HL-60 (cell line): ENCODE measurements at regions not wholly inside any gene's neighbourhood (a gene's known extent, or its start where the extent isn't known, plus 50 kb on each side); places are given as distances from the start of the nearest gene placed in this dataset.

ENCODE experiments used
- GABPA ChIP-seq: IDR thresholded peaks from 2 replicates; pipeline ENCODE4 v1.6.1; 2012; ENCODE audit warnings: low read depth
- POLR2AphosphoS5 ChIP-seq: IDR thresholded peaks from 2 replicates; pipeline ENCODE4 v1.6.1; 2012; ENCODE audit warnings: low read depth
- TF ChIP-seq, protein P1 (sequence below): IDR thresholded peaks from one replicate; pipeline ENCODE4 v1.5.1; 2011; ENCODE audit warnings: low read length, control low read depth, inconsistent platforms; ENCODE audit not compliant: insufficient read depth
- TF ChIP-seq, protein P2 (sequence below): IDR thresholded peaks from 2 replicates; pipeline ENCODE4 v1.6.1; 2012; ENCODE audit warnings: low read depth; ENCODE audit not compliant: insufficient replicate concordance

DNA sequence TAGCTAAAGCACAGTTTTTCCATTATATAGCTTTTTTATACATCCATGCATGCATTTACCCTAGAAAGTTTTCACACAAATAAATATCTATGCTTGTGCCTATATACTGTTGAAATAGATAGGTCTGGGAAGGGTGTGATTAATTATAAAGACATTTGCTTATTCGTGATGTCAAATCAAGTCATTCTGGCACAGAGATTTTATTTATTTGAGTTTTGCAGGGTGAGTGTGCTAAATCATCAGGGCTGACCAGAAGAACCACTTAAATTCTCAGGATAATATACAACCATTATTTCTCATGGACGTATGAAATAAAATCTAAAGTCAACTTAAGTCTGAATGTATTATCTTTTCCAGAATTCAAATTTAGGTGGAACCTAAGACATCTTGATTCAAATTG, 295.5 kb downstream of the EPHA4 start:
- TF ChIP-seq, protein P1, sequence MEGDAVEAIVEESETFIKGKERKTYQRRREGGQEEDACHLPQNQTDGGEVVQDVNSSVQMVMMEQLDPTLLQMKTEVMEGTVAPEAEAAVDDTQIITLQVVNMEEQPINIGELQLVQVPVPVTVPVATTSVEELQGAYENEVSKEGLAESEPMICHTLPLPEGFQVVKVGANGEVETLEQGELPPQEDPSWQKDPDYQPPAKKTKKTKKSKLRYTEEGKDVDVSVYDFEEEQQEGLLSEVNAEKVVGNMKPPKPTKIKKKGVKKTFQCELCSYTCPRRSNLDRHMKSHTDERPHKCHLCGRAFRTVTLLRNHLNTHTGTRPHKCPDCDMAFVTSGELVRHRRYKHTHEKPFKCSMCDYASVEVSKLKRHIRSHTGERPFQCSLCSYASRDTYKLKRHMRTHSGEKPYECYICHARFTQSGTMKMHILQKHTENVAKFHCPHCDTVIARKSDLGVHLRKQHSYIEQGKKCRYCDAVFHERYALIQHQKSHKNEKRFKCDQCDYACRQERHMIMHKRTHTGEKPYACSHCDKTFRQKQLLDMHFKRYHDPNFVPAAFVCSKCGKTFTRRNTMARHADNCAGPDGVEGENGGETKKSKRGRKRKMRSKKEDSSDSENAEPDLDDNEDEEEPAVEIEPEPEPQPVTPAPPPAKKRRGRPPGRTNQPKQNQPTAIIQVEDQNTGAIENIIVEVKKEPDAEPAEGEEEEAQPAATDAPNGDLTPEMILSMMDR = no peak
- TF ChIP-seq, protein P2, sequence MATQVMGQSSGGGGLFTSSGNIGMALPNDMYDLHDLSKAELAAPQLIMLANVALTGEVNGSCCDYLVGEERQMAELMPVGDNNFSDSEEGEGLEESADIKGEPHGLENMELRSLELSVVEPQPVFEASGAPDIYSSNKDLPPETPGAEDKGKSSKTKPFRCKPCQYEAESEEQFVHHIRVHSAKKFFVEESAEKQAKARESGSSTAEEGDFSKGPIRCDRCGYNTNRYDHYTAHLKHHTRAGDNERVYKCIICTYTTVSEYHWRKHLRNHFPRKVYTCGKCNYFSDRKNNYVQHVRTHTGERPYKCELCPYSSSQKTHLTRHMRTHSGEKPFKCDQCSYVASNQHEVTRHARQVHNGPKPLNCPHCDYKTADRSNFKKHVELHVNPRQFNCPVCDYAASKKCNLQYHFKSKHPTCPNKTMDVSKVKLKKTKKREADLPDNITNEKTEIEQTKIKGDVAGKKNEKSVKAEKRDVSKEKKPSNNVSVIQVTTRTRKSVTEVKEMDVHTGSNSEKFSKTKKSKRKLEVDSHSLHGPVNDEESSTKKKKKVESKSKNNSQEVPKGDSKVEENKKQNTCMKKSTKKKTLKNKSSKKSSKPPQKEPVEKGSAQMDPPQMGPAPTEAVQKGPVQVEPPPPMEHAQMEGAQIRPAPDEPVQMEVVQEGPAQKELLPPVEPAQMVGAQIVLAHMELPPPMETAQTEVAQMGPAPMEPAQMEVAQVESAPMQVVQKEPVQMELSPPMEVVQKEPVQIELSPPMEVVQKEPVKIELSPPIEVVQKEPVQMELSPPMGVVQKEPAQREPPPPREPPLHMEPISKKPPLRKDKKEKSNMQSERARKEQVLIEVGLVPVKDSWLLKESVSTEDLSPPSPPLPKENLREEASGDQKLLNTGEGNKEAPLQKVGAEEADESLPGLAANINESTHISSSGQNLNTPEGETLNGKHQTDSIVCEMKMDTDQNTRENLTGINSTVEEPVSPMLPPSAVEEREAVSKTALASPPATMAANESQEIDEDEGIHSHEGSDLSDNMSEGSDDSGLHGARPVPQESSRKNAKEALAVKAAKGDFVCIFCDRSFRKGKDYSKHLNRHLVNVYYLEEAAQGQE = no peak
- no peak for TF ChIP-seq POLR2AphosphoS5
- TF ChIP-seq GABPA = no peak
